BE2C (cell line): ENCODE measurements at regions not wholly inside any gene's neighbourhood (a gene's known extent, or its start where the extent isn't known, plus 50 kb on each side); places are given as distances from the start of the nearest gene placed in this dataset.

Experiments used
- DNase-seq: peaks from one replicate; pipeline ENCODE4 v3.0.0-alpha.2; 2020
- H3K27me3 ChIP-seq: fragments of 250-450 bp; sonication (Bioruptor Pico); 2 replicates; pipeline ENCODE4 v1.5.1; 2020; ENCODE audit warnings: mild to moderate bottlenecking
- H3K36me3 ChIP-seq: fragments of 250-450 bp; sonication (Bioruptor Pico); 2 replicates; pipeline ENCODE4 v1.5.1; 2020; ENCODE audit warnings: mild to moderate bottlenecking
- H3K4me1 ChIP-seq: fragments of 250-450 bp; sonication (Bioruptor Pico); 2 replicates; pipeline ENCODE4 v1.5.1; 2020
- H3K4me3 ChIP-seq: 2 replicates; pipeline ENCODE4 v1.5.1; 2011; ENCODE audit warnings: low read depth, low read length
- H3K9me3 ChIP-seq: fragments of 250-450 bp; sonication (Bioruptor Pico); 2 replicates; pipeline ENCODE4 v1.5.1; 2020
- TF ChIP-seq, protein P1 (sequence below): IDR thresholded peaks from 2 replicates; pipeline ENCODE4 v1.5.1; 2012; ENCODE audit warnings: mild to moderate bottlenecking, low read depth, low read length

DNA sequence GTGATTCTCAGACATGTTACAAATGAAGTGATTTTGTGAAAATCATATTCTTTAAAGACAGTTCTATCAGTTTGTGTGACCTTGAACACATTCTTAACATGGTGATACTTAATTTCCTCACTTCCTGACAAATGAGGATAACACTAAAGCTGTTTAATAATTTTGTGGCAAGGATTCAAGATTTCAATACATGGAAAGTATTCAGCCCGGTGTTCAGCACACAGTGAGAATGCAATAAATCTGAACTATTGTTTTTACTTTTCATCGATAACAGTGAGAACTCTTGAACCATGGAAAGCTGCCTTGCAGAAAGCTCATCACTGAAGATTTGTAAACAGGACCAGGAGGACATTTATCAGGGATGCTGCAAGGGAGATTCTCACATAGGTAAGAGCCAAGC lies 57.1 kb upstream of the C5orf46 start:
- H3K9me3 ChIP-seq: no peaks in the 10 kb centered on the region
- no peak overlapping the region for H3K4me3 ChIP-seq
- no peak for DNase-seq
- TF ChIP-seq, protein P1, sequence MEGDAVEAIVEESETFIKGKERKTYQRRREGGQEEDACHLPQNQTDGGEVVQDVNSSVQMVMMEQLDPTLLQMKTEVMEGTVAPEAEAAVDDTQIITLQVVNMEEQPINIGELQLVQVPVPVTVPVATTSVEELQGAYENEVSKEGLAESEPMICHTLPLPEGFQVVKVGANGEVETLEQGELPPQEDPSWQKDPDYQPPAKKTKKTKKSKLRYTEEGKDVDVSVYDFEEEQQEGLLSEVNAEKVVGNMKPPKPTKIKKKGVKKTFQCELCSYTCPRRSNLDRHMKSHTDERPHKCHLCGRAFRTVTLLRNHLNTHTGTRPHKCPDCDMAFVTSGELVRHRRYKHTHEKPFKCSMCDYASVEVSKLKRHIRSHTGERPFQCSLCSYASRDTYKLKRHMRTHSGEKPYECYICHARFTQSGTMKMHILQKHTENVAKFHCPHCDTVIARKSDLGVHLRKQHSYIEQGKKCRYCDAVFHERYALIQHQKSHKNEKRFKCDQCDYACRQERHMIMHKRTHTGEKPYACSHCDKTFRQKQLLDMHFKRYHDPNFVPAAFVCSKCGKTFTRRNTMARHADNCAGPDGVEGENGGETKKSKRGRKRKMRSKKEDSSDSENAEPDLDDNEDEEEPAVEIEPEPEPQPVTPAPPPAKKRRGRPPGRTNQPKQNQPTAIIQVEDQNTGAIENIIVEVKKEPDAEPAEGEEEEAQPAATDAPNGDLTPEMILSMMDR: no peak
- no peaks in the 10 kb centered on the region for H3K4me1 ChIP-seq
- H3K36me3 ChIP-seq: no peaks in the 10 kb centered on the region
- H3K27me3 ChIP-seq: no peaks in the 10 kb centered on the region

DNA sequence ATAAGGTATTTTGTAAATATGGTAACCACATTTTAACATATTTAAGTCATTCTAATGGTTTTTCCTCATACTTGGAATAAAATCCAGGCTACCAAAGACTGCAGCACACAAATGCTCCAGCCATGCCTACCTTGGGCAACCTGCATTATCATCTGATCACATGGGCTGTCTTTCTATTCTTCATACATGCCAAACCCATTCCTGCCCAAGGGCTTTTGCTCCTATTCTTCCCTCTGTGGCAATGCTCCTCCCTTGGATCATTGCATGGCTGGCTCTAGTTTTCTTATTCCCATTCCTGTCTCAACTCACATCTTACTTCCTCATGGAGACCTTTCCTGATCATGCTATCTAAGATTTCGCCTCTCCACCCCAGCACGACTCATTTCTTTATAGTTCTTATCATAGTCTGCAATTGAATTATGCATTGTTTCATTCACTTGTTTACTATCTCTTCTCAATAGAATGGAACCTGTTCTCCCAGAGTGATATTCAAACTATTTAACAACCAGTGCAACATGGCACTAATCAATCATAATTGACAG lies 54.9 kb upstream of the C5orf46 start:
- no peaks in the 10 kb centered on the region for H3K4me1 ChIP-seq
- H3K9me3 ChIP-seq: no peaks in the 10 kb centered on the region
- TF ChIP-seq, protein P1: no peak
- no peak for DNase-seq
- H3K27me3 ChIP-seq: no peaks in the 10 kb centered on the region
- H3K36me3 ChIP-seq: no peaks in the 10 kb centered on the region
- no peak overlapping the region for H3K4me3 ChIP-seq

DNA sequence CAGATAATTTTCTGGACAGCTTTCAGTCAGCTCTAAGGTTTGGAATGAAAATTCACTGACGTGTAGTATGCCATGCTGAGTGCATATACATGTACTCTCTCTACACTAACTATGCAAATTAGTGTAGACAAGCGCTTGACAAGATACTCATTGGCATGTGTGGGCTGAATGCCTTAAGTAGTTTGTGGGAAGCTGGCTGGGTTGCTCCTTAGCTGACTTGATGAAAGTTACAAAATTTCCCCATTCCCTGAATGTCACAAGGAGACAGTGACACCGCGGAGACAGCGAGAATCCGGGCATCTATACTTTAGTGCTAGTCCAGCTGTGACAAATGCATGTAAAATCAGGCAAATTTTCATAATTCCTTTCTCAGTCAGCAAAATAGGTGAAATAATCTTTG lies 51.6 kb upstream of the C5orf46 start:
- no peak for DNase-seq
- no peaks in the 10 kb centered on the region for H3K4me1 ChIP-seq
- H3K4me3 ChIP-seq: no peak overlapping the region
- no peaks in the 10 kb centered on the region for H3K9me3 ChIP-seq
- TF ChIP-seq, protein P1: no peak
- no peaks in the 10 kb centered on the region for H3K27me3 ChIP-seq
- no peaks in the 10 kb centered on the region for H3K36me3 ChIP-seq

GRCh38 chr5:147956842-147957223 lies 50.5 kb upstream of the C5orf46 start:
- Histone ChIP-seq H3K27me3 (no peaks in the 10 kb centered on the region), H3K4me1 (no peaks in the 10 kb centered on the region), H3K4me3 (no peak overlapping the region), H3K9me3 (no peaks in the 10 kb centered on the region), H3K36me3 (no peaks in the 10 kb centered on the region)
- DNase-seq: no peak
- TF ChIP-seq, protein P1: no peak

- no peak for DNase-seq
- Histone ChIP-seq H3K27me3 (no peaks in the 10 kb centered on the region), H3K36me3 (no peaks in the 10 kb centered on the region), H3K4me3 (no peak overlapping the region), H3K9me3 (no peaks in the 10 kb centered on the region), H3K4me1 (no peaks in the 10 kb centered on the region)
- TF ChIP-seq, protein P1: no peak
Measured at GRCh38 chr5:147956064-147956841, 49.9 kb upstream of the C5orf46 start.
